GM12878 (cell line): ENCODE measurements at regions not wholly inside any gene's neighbourhood (a gene's known extent, or its start where the extent isn't known, plus 50 kb on each side); places are given as distances from the start of the nearest gene placed in this dataset.
A peak's percentile ranks its signal among the peaks of the same experiment; 100 is the strongest.

Source experiments
- BACH1 ChIP-seq: fragments of 450-650 bp; IDR thresholded peaks from 2 replicates; pipeline ENCODE4 v1.6.1; 2017; ENCODE audit warnings: mild to moderate bottlenecking, borderline replicate concordance
- CBX5 ChIP-seq: sonication (generic); IDR thresholded peaks from 2 replicates; pipeline ENCODE4 v1.6.1; 2016; ENCODE audit warnings: low read depth, moderate library complexity, mild to moderate bottlenecking, inconsistent platforms
- CREM ChIP-seq: IDR thresholded peaks from 2 replicates; pipeline ENCODE4 v1.6.1; 2014; ENCODE audit warnings: antibody characterized with exemption, low read depth
- DPF2 ChIP-seq: fragments of 450-650 bp; IDR thresholded peaks from 2 replicates; pipeline ENCODE4 v1.6.1; 2017; ENCODE audit warnings: mild to moderate bottlenecking
- IKZF2 ChIP-seq, 2 experiments: fragments of 450-650 bp; IDR thresholded peaks; 2 replicates each; pipeline ENCODE4 v1.6.1; 2017; ENCODE audit warnings: mild to moderate bottlenecking in 2 of 2, moderate library complexity in 2 of 2
- MEF2B ChIP-seq: fragments of 450-650 bp; IDR thresholded peaks from 2 replicates; pipeline ENCODE4 v1.6.1; 2018; ENCODE audit warnings: mild to moderate bottlenecking, moderate library complexity; ENCODE audit not compliant: partially characterized antibody, poor library complexity, severe bottlenecking
- MTA3 ChIP-seq: IDR thresholded peaks from 2 replicates; pipeline ENCODE4 v1.6.1; 2012; ENCODE audit warnings: low read length, inconsistent platforms, borderline replicate concordance
- NBN ChIP-seq: fragments of 450-650 bp; IDR thresholded peaks from 2 replicates; pipeline ENCODE4 v1.6.1; 2016
- NR2F1 ChIP-seq: fragments of 450-650 bp; conservative IDR thresholded peaks from 2 replicates; pipeline ENCODE4 v1.6.1; 2017; ENCODE audit warnings: mild to moderate bottlenecking
- PML ChIP-seq: IDR thresholded peaks from 2 replicates; pipeline ENCODE4 v1.6.1; 2012; ENCODE audit warnings: low read length, inconsistent platforms
- RAD21 ChIP-seq: IDR thresholded peaks from 2 replicates; pipeline ENCODE4 v1.6.1; 2011; ENCODE audit warnings: mild to moderate bottlenecking, low read depth, low read length, moderate library complexity; ENCODE audit not compliant: insufficient read depth
- RCOR1 ChIP-seq: conservative IDR thresholded peaks from 2 replicates; pipeline ENCODE4 v1.6.1; 2012; ENCODE audit warnings: low read depth, low read length, improper control_type of control experiment
- SIX5 ChIP-seq: IDR thresholded peaks from 2 replicates; pipeline ENCODE4 v1.6.1; 2011; ENCODE audit warnings: mild to moderate bottlenecking, low read depth, low read length, moderate library complexity; ENCODE audit not compliant: severe bottlenecking
- SPI1 ChIP-seq: IDR thresholded peaks from 2 replicates; pipeline ENCODE4 v1.6.1; 2011; ENCODE audit warnings: low read depth, mild to moderate bottlenecking, low read length, moderate library complexity, borderline replicate concordance; ENCODE audit not compliant: insufficient read depth
- SREBF1 ChIP-seq: IDR thresholded peaks from 2 replicates; pipeline ENCODE4 v1.6.1; 2012; ENCODE audit warnings: mild to moderate bottlenecking, low read length
- TCF12 ChIP-seq: IDR thresholded peaks from 2 replicates; pipeline ENCODE4 v1.6.1; 2011; ENCODE audit warnings: low read depth, mild to moderate bottlenecking, low read length
- TCF7 ChIP-seq: IDR thresholded peaks from 2 replicates; pipeline ENCODE4 v1.6.1; 2014; ENCODE audit warnings: antibody characterized with exemption, borderline replicate concordance
- TF ChIP-seq, protein P1 (sequence below): IDR thresholded peaks from 2 replicates; pipeline ENCODE4 v1.6.1; 2012; ENCODE audit warnings: improper control_type of control experiment, low read depth, low read length; ENCODE audit not compliant: insufficient replicate concordance
- TF ChIP-seq, protein P2 (sequence below): fragments of 450-650 bp; formaldehyde crosslinking; IDR thresholded peaks from 2 replicates; pipeline ENCODE4 v1.5.0; 2022; ENCODE audit warnings: mild to moderate bottlenecking, missing genetic modification characterization
- TF ChIP-seq, protein P3 (sequence below): IDR thresholded peaks from 2 replicates; pipeline ENCODE4 v1.6.1; 2011; ENCODE audit warnings: borderline replicate concordance, low read depth, mild to moderate bottlenecking, moderate library complexity, low read length; ENCODE audit not compliant: insufficient read depth, poor library complexity, severe bottlenecking

DNA sequence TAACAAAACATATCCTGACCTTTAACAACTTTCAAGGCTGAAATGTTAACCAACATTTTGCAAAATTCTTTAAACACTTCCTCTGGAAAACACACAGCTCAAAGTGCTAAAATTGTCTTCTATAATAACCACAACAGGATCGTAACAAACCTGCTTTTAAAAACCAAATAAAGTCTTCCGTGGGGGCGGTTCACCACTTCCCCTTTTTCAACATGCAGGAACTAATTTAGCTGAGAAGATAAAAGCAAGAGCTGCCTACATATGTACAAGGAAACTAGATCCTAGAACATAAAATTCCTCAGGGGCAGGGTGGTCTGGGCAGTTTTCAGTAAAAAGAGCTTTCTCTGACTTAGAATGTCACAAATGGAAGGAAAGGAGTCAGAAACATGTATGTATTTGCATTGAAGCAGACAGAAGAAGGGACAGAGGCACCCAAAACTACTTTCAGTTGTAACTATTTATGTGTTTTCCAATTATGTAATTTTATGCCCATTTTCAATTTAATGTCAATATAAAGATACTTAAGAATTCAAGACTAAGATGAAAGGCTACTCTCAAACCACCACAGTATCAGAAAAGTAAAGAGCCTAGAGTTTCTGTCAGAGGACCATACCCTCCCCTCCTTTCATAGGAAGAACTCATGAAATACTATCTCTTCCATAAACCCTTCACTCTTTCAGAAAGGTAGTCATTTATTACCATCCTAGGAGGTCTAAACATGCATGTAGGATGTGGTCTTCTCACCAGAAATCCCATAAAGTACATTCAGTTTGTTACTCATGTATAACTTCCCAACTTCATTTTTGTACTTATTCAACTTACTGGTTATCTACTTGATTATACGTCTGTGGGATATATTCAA, 185.9 kb upstream of the RASA1 start (continued):
- TF ChIP-seq, protein P1, sequence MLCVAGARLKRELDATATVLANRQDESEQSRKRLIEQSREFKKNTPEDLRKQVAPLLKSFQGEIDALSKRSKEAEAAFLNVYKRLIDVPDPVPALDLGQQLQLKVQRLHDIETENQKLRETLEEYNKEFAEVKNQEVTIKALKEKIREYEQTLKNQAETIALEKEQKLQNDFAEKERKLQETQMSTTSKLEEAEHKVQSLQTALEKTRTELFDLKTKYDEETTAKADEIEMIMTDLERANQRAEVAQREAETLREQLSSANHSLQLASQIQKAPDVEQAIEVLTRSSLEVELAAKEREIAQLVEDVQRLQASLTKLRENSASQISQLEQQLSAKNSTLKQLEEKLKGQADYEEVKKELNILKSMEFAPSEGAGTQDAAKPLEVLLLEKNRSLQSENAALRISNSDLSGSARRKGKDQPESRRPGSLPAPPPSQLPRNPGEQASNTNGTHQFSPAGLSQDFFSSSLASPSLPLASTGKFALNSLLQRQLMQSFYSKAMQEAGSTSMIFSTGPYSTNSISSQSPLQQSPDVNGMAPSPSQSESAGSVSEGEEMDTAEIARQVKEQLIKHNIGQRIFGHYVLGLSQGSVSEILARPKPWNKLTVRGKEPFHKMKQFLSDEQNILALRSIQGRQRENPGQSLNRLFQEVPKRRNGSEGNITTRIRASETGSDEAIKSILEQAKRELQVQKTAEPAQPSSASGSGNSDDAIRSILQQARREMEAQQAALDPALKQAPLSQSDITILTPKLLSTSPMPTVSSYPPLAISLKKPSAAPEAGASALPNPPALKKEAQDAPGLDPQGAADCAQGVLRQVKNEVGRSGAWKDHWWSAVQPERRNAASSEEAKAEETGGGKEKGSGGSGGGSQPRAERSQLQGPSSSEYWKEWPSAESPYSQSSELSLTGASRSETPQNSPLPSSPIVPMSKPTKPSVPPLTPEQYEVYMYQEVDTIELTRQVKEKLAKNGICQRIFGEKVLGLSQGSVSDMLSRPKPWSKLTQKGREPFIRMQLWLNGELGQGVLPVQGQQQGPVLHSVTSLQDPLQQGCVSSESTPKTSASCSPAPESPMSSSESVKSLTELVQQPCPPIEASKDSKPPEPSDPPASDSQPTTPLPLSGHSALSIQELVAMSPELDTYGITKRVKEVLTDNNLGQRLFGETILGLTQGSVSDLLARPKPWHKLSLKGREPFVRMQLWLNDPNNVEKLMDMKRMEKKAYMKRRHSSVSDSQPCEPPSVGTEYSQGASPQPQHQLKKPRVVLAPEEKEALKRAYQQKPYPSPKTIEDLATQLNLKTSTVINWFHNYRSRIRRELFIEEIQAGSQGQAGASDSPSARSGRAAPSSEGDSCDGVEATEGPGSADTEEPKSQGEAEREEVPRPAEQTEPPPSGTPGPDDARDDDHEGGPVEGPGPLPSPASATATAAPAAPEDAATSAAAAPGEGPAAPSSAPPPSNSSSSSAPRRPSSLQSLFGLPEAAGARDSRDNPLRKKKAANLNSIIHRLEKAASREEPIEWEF = peak; percentile 64
- TF ChIP-seq SPI1 (peak; percentile 100), BACH1 (peak; percentile 68; the same call in 1 of the 2 replicates), DPF2 (peak; percentile 98), TCF7 (peak; percentile 84), CREM (peak; percentile 84), SREBF1 (no peak), MEF2B (peak; percentile 90), SIX5 (no peak), RCOR1 (0 out of 2 replicates have a peak, but pooled peaks have one; percentile 66), TCF12 (0 out of 2 replicates have a peak, but pooled peaks have one; percentile 19), MTA3 (peak; percentile 94; the same call in 1 of the 2 replicates), NBN (peak; percentile 79; the same call in 1 of the 2 replicates), PML (peak; percentile 83), IKZF2 (IDR thresholded peaks at IDR 0.05) (peak; percentile 98), RAD21 (peak; percentile 36; the same call in 1 of the 2 replicates), NR2F1 (peak; percentile 48; the same call in 1 of the 2 replicates), CBX5 (peak; percentile 97)
- TF ChIP-seq, protein P2, sequence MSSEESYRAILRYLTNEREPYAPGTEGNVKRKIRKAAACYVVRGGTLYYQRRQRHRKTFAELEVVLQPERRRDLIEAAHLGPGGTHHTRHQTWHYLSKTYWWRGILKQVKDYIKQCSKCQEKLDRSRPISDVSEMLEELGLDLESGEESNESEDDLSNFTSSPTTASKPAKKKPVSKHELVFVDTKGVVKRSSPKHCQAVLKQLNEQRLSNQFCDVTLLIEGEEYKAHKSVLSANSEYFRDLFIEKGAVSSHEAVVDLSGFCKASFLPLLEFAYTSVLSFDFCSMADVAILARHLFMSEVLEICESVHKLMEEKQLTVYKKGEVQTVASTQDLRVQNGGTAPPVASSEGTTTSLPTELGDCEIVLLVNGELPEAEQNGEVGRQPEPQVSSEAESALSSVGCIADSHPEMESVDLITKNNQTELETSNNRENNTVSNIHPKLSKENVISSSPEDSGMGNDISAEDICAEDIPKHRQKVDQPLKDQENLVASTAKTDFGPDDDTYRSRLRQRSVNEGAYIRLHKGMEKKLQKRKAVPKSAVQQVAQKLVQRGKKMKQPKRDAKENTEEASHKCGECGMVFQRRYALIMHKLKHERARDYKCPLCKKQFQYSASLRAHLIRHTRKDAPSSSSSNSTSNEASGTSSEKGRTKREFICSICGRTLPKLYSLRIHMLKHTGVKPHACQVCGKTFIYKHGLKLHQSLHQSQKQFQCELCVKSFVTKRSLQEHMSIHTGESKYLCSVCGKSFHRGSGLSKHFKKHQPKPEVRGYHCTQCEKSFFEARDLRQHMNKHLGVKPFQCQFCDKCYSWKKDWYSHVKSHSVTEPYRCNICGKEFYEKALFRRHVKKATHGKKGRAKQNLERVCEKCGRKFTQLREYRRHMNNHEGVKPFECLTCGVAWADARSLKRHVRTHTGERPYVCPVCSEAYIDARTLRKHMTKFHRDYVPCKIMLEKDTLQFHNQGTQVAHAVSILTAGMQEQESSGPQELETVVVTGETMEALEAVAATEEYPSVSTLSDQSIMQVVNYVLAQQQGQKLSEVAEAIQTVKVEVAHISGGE (CRISPR knock-in tag) = no peak
- TF ChIP-seq, protein P3, sequence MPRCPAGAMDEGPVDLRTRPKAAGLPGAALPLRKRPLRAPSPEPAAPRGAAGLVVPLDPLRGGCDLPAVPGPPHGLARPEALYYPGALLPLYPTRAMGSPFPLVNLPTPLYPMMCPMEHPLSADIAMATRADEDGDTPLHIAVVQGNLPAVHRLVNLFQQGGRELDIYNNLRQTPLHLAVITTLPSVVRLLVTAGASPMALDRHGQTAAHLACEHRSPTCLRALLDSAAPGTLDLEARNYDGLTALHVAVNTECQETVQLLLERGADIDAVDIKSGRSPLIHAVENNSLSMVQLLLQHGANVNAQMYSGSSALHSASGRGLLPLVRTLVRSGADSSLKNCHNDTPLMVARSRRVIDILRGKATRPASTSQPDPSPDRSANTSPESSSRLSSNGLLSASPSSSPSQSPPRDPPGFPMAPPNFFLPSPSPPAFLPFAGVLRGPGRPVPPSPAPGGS = peak; percentile 38
